ENCODE measurements at regions not wholly inside any gene's neighbourhood (a gene's known extent, or its start where the extent isn't known, plus 50 kb on each side); places are given as distances from the start of the nearest gene placed in this dataset.

GRCh38 chr13:88701551-88701950 is 1030.4 kb downstream of the SLITRK5 start:
- TF ChIP-seq, protein P1, sequence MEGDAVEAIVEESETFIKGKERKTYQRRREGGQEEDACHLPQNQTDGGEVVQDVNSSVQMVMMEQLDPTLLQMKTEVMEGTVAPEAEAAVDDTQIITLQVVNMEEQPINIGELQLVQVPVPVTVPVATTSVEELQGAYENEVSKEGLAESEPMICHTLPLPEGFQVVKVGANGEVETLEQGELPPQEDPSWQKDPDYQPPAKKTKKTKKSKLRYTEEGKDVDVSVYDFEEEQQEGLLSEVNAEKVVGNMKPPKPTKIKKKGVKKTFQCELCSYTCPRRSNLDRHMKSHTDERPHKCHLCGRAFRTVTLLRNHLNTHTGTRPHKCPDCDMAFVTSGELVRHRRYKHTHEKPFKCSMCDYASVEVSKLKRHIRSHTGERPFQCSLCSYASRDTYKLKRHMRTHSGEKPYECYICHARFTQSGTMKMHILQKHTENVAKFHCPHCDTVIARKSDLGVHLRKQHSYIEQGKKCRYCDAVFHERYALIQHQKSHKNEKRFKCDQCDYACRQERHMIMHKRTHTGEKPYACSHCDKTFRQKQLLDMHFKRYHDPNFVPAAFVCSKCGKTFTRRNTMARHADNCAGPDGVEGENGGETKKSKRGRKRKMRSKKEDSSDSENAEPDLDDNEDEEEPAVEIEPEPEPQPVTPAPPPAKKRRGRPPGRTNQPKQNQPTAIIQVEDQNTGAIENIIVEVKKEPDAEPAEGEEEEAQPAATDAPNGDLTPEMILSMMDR (IDR thresholded peaks at IDR 0.05 in 2 of 3, conservative IDR thresholded peaks at IDR 0.05 in 1 of 3; ENCODE audit: borderline replicate concordance in 1 of 3, insufficient read depth in 1 of 3, low read depth in 2 of 3, low read length in 2 of 3): no peak
- no peak for TF ChIP-seq POLR2AphosphoS5 (IDR thresholded peaks at IDR 0.05; ENCODE audit: low read depth, low read length)
- TF ChIP-seq, protein P2, sequence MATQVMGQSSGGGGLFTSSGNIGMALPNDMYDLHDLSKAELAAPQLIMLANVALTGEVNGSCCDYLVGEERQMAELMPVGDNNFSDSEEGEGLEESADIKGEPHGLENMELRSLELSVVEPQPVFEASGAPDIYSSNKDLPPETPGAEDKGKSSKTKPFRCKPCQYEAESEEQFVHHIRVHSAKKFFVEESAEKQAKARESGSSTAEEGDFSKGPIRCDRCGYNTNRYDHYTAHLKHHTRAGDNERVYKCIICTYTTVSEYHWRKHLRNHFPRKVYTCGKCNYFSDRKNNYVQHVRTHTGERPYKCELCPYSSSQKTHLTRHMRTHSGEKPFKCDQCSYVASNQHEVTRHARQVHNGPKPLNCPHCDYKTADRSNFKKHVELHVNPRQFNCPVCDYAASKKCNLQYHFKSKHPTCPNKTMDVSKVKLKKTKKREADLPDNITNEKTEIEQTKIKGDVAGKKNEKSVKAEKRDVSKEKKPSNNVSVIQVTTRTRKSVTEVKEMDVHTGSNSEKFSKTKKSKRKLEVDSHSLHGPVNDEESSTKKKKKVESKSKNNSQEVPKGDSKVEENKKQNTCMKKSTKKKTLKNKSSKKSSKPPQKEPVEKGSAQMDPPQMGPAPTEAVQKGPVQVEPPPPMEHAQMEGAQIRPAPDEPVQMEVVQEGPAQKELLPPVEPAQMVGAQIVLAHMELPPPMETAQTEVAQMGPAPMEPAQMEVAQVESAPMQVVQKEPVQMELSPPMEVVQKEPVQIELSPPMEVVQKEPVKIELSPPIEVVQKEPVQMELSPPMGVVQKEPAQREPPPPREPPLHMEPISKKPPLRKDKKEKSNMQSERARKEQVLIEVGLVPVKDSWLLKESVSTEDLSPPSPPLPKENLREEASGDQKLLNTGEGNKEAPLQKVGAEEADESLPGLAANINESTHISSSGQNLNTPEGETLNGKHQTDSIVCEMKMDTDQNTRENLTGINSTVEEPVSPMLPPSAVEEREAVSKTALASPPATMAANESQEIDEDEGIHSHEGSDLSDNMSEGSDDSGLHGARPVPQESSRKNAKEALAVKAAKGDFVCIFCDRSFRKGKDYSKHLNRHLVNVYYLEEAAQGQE (IDR thresholded peaks at IDR 0.05; ENCODE audit: low read depth): no peak
- TF ChIP-seq YY1 (IDR thresholded peaks at IDR 0.05; ENCODE audit: extremely low read depth, insufficient replicate concordance, low read depth, low read length): no peak
- TF ChIP-seq EZH2 (IDR thresholded peaks at IDR 0.05): no peak
- TF ChIP-seq SIN3A (IDR thresholded peaks at IDR 0.05; ENCODE audit: low read depth): no peak
- TF ChIP-seq JUND (IDR thresholded peaks at IDR 0.05): no peak
- no peak for TF ChIP-seq POLR2A (IDR thresholded peaks at IDR 0.05; ENCODE audit: borderline replicate concordance, extremely low read depth, insufficient read depth, insufficient read length)
- TF ChIP-seq EZH2phosphoT487 (IDR thresholded peaks at IDR 0.05; ENCODE audit: borderline replicate concordance): no peak
- TF ChIP-seq ZFX (IDR thresholded peaks at IDR 0.05): no peak
- no peak for TF ChIP-seq TCF7L2 (IDR thresholded peaks at IDR 0.05; ENCODE audit: borderline replicate concordance, extremely low read depth, insufficient read depth, insufficient read length)
- TF ChIP-seq RAD21 (IDR thresholded peaks at IDR 0.05; ENCODE audit: low read depth): no peak
- no peak for TF ChIP-seq CEBPB (IDR thresholded peaks at IDR 0.05; ENCODE audit: low read depth)
- TF ChIP-seq SP1 (IDR thresholded peaks at IDR 0.05; ENCODE audit: low read depth): no peak

Data from HCT116 (cell line).